Choroid plexus epithelial cell (primary cell): ENCODE measurements at regions not wholly inside any gene's neighbourhood (a gene's known extent, or its start where the extent isn't known, plus 50 kb on each side); places are given as distances from the start of the nearest gene placed in this dataset.
A peak's percentile ranks its signal among the peaks of the same experiment; 100 is the strongest.

Source experiments
- DNase-seq: peaks from one replicate; pipeline ENCODE4 v3.0.0-alpha.2; 2010; ENCODE audit warnings: low read depth
- H3K4me3 ChIP-seq: 2 replicates; pipeline ENCODE4 v1.5.1; 2011; ENCODE audit warnings: low read depth, mild to moderate bottlenecking, control low read depth, low read length, moderate library complexity
- CTCF ChIP-seq: conservative IDR thresholded peaks from 2 replicates; pipeline ENCODE4 v1.5.1; 2011; ENCODE audit warnings: low read depth, mild to moderate bottlenecking, control low read depth, inconsistent platforms, low read length, moderate library complexity

DNA sequence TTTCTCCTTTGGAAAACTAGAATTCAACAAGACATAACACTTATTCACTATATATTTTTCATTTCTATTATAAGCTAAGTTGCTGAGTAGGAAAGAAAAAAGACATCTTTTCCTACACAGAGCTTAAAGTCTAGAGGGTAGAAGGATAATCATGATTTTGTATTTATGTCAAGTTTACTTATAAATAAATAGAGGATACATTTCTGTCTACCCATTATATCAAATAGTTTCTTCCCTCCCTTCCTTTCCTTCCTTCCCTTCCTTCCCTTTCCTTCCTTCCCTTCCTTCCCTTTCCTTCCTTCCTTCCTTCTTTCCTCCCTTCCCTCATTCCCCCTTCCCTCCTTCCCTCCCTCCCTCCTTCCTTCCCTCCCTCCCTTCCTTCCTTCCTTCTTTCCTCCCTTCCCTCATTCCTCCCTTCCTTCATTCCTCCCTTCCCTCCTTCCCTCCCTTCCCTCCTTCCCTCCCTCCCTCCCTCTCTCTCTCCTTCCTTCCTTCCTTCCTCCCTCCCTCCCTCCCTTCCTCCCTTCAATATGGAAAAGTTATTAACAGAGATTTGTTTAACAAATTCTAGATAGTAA, 308.4 kb upstream of the COL3A1 start:
- H3K4me3 ChIP-seq: no peak overlapping the region
- no peak for TF ChIP-seq CTCF

GRCh38 chr2:188666503-188666902, 307.7 kb upstream of the COL3A1 start:
- no peak for DNase-seq
- no peak for TF ChIP-seq CTCF
- H3K4me3 ChIP-seq: no peak overlapping the region

More for the DNA sequence above, 308.4 kb upstream of the COL3A1 start:
- no peak for DNase-seq

DNA sequence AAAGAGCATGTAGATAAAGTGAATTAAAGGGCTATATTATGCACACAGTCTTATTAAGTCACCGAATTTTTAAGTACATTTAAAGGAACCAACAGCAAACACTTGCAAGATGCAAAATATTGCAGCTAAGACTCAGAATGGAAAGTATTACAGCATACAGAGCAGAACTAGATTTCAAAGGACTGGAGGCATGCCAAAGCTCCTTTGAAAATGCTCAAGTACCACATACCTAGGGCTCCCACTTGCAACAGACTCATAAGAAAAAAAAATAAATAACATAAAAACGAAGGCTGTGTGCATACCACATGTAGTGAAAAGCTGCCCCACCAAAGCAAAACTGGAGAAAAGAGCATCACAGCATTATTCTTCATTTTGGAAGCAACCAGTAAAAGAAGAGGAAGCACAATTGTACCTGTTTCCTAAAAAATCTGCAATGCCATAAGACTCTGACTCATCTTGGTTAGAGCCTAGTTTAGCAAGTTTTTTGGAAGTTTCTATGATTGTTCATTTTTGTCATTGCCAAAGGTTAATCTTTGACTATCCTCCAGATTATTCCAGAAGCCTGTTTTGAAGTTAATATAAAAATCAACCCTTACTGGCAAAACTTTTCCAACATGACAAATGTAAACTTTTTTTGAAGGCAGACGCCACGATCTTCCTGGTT, 306.0 kb upstream of the COL3A1 start:
- H3K4me3 ChIP-seq: no peak overlapping the region
- DNase-seq: peak; percentile 99

DNA sequence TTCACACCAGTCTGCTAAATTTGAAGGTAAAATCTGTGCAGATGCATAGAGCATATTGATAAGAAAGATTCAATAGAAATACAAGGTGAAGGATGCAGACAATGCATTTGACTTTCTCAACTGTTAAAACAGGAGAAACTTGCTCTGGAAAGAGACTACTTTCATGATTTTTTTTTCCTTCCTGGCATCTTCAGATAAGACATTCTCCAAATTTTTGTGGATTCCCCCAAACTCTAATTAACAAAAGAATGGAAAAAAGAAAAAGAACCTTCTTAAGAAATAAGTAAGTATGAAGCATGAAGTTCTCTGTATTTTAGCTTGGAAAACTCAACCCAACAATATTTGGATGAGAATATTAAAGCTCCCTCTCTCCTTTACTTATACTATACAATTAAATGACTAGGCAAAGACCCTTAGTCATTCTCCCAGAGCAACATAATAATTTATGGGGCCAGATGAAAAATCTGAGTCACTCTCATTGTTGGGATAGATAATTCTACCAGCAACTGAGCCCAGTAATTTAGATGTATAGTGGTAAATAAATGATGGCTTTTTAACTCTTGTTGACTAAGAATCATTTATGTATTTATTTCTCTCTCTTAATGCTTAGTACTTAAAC, 298.7 kb upstream of the COL3A1 start:
- DNase-seq: peak; percentile 50
- no peak overlapping the region for H3K4me3 ChIP-seq
- no peak for TF ChIP-seq CTCF

More for the DNA sequence above, 306.0 kb upstream of the COL3A1 start:
- no peak for TF ChIP-seq CTCF

- DNase-seq: peak; percentile 91
- H3K4me3 ChIP-seq: no peak overlapping the region
These were observed 298.2 kb upstream of the COL3A1 start for GRCh38 chr2:188676010-188676400.

DNA sequence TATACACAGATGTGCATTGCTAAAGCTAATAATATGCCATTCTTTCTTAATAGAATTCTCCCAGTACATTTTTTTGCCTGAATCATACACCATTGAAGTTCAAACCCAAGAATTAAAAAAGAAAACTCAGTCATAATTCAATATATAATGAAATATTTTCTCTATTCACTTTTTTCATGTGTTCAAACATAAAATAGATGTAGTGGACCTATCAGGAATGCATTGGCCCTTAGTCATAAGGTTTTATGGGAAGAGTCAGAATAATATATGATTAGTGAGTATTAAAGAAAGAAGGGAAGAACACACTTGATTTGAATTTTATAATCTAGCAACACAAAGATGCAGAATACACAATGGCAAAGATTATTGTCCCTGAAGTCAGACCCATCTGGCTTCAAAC, 297.0 kb upstream of the COL3A1 start:
- no peak for TF ChIP-seq CTCF
- no peak for DNase-seq
- no peak overlapping the region for H3K4me3 ChIP-seq

More at GRCh38 chr2:188676010-188676400, 298.2 kb upstream of the COL3A1 start:
- no peak for TF ChIP-seq CTCF
